ENCODE measurements at regions not wholly inside any gene's neighbourhood (a gene's known extent, or its start where the extent isn't known, plus 50 kb on each side); places are given as distances from the start of the nearest gene placed in this dataset.

GRCh38 chr10:121157998-121158397, 306.8 kb downstream of the WDR11 start (continued):
- TF ChIP-seq ETS1 (IDR thresholded peaks at IDR 0.05), result no peak
- TF ChIP-seq POLR2AphosphoS5 (IDR thresholded peaks at IDR 0.05; ENCODE audit: low read depth), result no peak

GRCh38 chr10:121158988-121159579, 307.9 kb downstream of the WDR11 start:
- H3K27ac Mint-ChIP-seq, result no peak overlapping the region

More at GRCh38 chr10:121158988-121159579, 307.9 kb downstream of the WDR11 start:
- no peak overlapping the region for H3K27ac ChIP-seq (ENCODE audit: low read depth)
- H3K4me2 ChIP-seq, result no peak overlapping the region
- ATAC-seq (no peak), DNase-seq (ENCODE audit: low spot score) (no peak)
- no peaks in the 10 kb centered on the region for H3F3A ChIP-seq (replicated peaks; ENCODE audit: low read depth)
- no peak overlapping the region for H2AFZ ChIP-seq
- H3K27me3 Mint-ChIP-seq (ENCODE audit: insufficient read depth, low read depth, poor library complexity), result peaks cover 2% of the 10 kb centered on the region
- no peaks in the 10 kb centered on the region for H3K79me2 ChIP-seq (replicated peaks; ENCODE audit: insufficient read depth)
- TF ChIP-seq JUNB (IDR thresholded peaks at IDR 0.05; ENCODE audit: unreplicated experiment) (no peak), EZH2phosphoT487 (IDR thresholded peaks at IDR 0.05; ENCODE audit: unreplicated experiment) (no peak), REST (IDR thresholded peaks at IDR 0.05; ENCODE audit: unreplicated experiment) (no peak), STAT1 (IDR thresholded peaks at IDR 0.05; ENCODE audit: unreplicated experiment) (no peak), ZNF331 (CRISPR knock-in tag; IDR thresholded peaks at IDR 0.05; ENCODE audit: low read depth) (no peak), ZNF114 (CRISPR knock-in tag; IDR thresholded peaks at IDR 0.05) (no peak), CREB1 (CRISPR knock-in tag; IDR thresholded peaks at IDR 0.05; ENCODE audit: low read depth) (no peak), NANOG (IDR thresholded peaks at IDR 0.05; ENCODE audit: borderline replicate concordance) (no peak), POLR2AphosphoS5 (IDR thresholded peaks at IDR 0.05; ENCODE audit: low read depth) (no peak)
- no peaks in the 10 kb centered on the region for H3K4me1 Mint-ChIP-seq
- peaks cover 14% of the 10 kb centered on the region for H3K9me2 ChIP-seq (ENCODE audit: insufficient read depth)
- no peaks in the 10 kb centered on the region for H4K20me1 ChIP-seq (replicated peaks; ENCODE audit: insufficient read depth)
- no peaks in the 10 kb centered on the region for H3K36me3 ChIP-seq (ENCODE audit: insufficient read depth)
- H3K27me3 ChIP-seq (ENCODE audit: insufficient read depth), result no peaks in the 10 kb centered on the region
- H3K4me3 Mint-ChIP-seq, result no peak overlapping the region
- H3K9me3 Mint-ChIP-seq, result 0 out of 3 replicates have a peak, but pooled peaks cover 3% of the 10 kb centered on the region
- no peaks in the 10 kb centered on the region for H3K4me1 ChIP-seq (ENCODE audit: insufficient read depth)
- no peak overlapping the region for H3K4me3 ChIP-seq
- no peaks in the 10 kb centered on the region for H3K36me3 Mint-ChIP-seq (ENCODE audit: low read depth)

Measured in GM23338 (cell line).